IMR-90 (cell line): ENCODE measurements at regions not wholly inside any gene's neighbourhood (a gene's known extent, or its start where the extent isn't known, plus 50 kb on each side); places are given as distances from the start of the nearest gene placed in this dataset.

ENCODE experiments used
- CEBPB ChIP-seq: IDR thresholded peaks from 2 replicates; pipeline ENCODE4 v1.6.1; 2012; ENCODE audit warnings: low read depth, low read length, improper control_type of control experiment
- TF ChIP-seq, protein P1 (sequence below): conservative IDR thresholded peaks from 2 replicates; pipeline ENCODE4 v1.5.1; 2012; ENCODE audit warnings: mild to moderate bottlenecking, low read depth, low read length, improper control_type of control experiment

- TF ChIP-seq, protein P1, sequence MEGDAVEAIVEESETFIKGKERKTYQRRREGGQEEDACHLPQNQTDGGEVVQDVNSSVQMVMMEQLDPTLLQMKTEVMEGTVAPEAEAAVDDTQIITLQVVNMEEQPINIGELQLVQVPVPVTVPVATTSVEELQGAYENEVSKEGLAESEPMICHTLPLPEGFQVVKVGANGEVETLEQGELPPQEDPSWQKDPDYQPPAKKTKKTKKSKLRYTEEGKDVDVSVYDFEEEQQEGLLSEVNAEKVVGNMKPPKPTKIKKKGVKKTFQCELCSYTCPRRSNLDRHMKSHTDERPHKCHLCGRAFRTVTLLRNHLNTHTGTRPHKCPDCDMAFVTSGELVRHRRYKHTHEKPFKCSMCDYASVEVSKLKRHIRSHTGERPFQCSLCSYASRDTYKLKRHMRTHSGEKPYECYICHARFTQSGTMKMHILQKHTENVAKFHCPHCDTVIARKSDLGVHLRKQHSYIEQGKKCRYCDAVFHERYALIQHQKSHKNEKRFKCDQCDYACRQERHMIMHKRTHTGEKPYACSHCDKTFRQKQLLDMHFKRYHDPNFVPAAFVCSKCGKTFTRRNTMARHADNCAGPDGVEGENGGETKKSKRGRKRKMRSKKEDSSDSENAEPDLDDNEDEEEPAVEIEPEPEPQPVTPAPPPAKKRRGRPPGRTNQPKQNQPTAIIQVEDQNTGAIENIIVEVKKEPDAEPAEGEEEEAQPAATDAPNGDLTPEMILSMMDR, result no peak
- TF ChIP-seq CEBPB, result no peak
Measured at GRCh38 chr5:99614888-99615287, 686.1 kb upstream of the CHD1 start.
